ENCODE measurements at regions not wholly inside any gene's neighbourhood (a gene's known extent, or its start where the extent isn't known, plus 50 kb on each side); places are given as distances from the start of the nearest gene placed in this dataset.

DNA sequence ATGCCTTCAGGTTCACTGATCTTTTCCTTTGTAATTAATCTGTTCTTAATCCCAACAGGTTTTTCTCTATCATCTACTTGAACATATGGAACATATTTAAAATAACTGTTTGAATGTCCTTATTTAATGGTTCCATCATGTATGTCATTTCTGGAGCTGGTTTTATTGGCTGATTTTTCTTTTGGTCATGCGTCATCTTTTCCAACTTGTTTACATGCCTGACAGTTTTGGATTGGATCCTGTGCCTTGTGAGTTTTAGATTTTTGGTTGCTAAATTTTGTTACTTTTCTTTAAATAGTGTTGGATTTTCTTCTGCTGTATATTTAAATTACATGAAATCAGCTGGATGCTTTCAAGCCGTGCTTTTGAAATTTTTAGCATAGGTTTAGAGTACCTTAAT is 237.3 kb upstream of the DAAM1 start:
- H3K9ac ChIP-seq (ENCODE audit: control insufficient read depth, extremely low read depth, insufficient read depth, low read length): no peak overlapping the region
- DNase-seq (ENCODE audit: low read depth, low spot score) (no peak), FAIRE-seq (no peak)
- H4K20me1 ChIP-seq (ENCODE audit: control insufficient read depth, extremely low read depth, insufficient read depth, low read length): no peaks in the 10 kb centered on the region
- dilution Hi-C loops (cut with MboI; ENCODE audit: extremely low pct_ligation_motif_present, low sequenced_read_pairs): no loop called here
- no peaks in the 10 kb centered on the region for H3K9me1 ChIP-seq (ENCODE audit: control insufficient read depth, extremely low read depth, insufficient read depth, low read length)
- no peaks in the 10 kb centered on the region for H3K4me1 ChIP-seq (ENCODE audit: control insufficient read depth, extremely low read depth, insufficient read depth, low read length)
- no peak overlapping the region for H3K4me2 ChIP-seq (ENCODE audit: control insufficient read depth, extremely low read depth, insufficient read depth, low read depth, low read length)
- H3K27me3 ChIP-seq (ENCODE audit: control insufficient read depth, extremely low read depth, insufficient read depth, low read length): peaks cover 7% of the 10 kb centered on the region
- no peak for TF ChIP-seq EZH2 (IDR thresholded peaks at IDR 0.05; ENCODE audit: low read length)
- TF ChIP-seq CTCF (optimal IDR thresholded peaks at IDR 0.05 in 1 of 3, IDR thresholded peaks at IDR 0.05 in 1 of 3, conservative IDR thresholded peaks at IDR 0.05 in 1 of 3; ENCODE audit: extremely low read depth in 1 of 3, insufficient read depth in 2 of 3, low read length in 3 of 3): no peak
- no peak overlapping the region for H2AFZ ChIP-seq (ENCODE audit: control insufficient read depth, low read length)
- no peaks in the 10 kb centered on the region for H3K36me3 ChIP-seq (ENCODE audit: control insufficient read depth in 2 of 2, extremely low read depth in 1 of 2, insufficient read depth in 2 of 2, low read length in 2 of 2)
- H3K27ac ChIP-seq (ENCODE audit: control insufficient read depth, insufficient read depth, low read length): no peak overlapping the region
- H3K4me3 ChIP-seq (ENCODE audit: control insufficient read depth in 2 of 3, extremely low read depth in 1 of 3, insufficient read depth in 2 of 3, low read depth in 1 of 3, low read length in 3 of 3): no peak overlapping the region
- H3K79me2 ChIP-seq (ENCODE audit: control insufficient read depth, insufficient read depth, low read length): no peaks in the 10 kb centered on the region
- H3K9me3 ChIP-seq (ENCODE audit: control insufficient read depth, low read depth, low read length): no peaks in the 10 kb centered on the region

- H3K4me1 ChIP-seq (ENCODE audit: control insufficient read depth, extremely low read depth, insufficient read depth, low read length): no peaks in the 10 kb centered on the region
- no peaks in the 10 kb centered on the region for H3K36me3 ChIP-seq (ENCODE audit: control insufficient read depth in 2 of 2, extremely low read depth in 1 of 2, insufficient read depth in 2 of 2, low read length in 2 of 2)
- H3K9me1 ChIP-seq (ENCODE audit: control insufficient read depth, extremely low read depth, insufficient read depth, low read length): no peaks in the 10 kb centered on the region
- no peak overlapping the region for H3K27ac ChIP-seq (ENCODE audit: control insufficient read depth, insufficient read depth, low read length)
- H3K4me2 ChIP-seq (ENCODE audit: control insufficient read depth, extremely low read depth, insufficient read depth, low read depth, low read length): no peak overlapping the region
- H3K9me3 ChIP-seq (ENCODE audit: control insufficient read depth, low read depth, low read length): no peaks in the 10 kb centered on the region
- DNase-seq (ENCODE audit: low read depth, low spot score): no peak
- FAIRE-seq: no peak
- no peaks in the 10 kb centered on the region for H4K20me1 ChIP-seq (ENCODE audit: control insufficient read depth, extremely low read depth, insufficient read depth, low read length)
- no peak overlapping the region for H3K4me3 ChIP-seq (ENCODE audit: control insufficient read depth in 2 of 3, extremely low read depth in 1 of 3, insufficient read depth in 2 of 3, low read depth in 1 of 3, low read length in 3 of 3)
- H3K27me3 ChIP-seq (ENCODE audit: control insufficient read depth, extremely low read depth, insufficient read depth, low read length): peaks cover 7% of the 10 kb centered on the region
- no peak overlapping the region for H3K9ac ChIP-seq (ENCODE audit: control insufficient read depth, extremely low read depth, insufficient read depth, low read length)
- dilution Hi-C loops (cut with MboI; ENCODE audit: extremely low pct_ligation_motif_present, low sequenced_read_pairs): no loop called here
- no peak for TF ChIP-seq EZH2 (IDR thresholded peaks at IDR 0.05; ENCODE audit: low read length)
- TF ChIP-seq CTCF (optimal IDR thresholded peaks at IDR 0.05 in 1 of 3, IDR thresholded peaks at IDR 0.05 in 1 of 3, conservative IDR thresholded peaks at IDR 0.05 in 1 of 3; ENCODE audit: extremely low read depth in 1 of 3, insufficient read depth in 2 of 3, low read length in 3 of 3): no peak
- H3K79me2 ChIP-seq (ENCODE audit: control insufficient read depth, insufficient read depth, low read length): no peaks in the 10 kb centered on the region
- no peak overlapping the region for H2AFZ ChIP-seq (ENCODE audit: control insufficient read depth, low read length)
These were observed 234.4 kb upstream of the DAAM1 start for GRCh38 chr14:58954052-58954451.

Data from keratinocyte (primary cell).